ENCODE measurements at regions not wholly inside any gene's neighbourhood (a gene's known extent, or its start where the extent isn't known, plus 50 kb on each side); places are given as distances from the start of the nearest gene placed in this dataset.

DNA sequence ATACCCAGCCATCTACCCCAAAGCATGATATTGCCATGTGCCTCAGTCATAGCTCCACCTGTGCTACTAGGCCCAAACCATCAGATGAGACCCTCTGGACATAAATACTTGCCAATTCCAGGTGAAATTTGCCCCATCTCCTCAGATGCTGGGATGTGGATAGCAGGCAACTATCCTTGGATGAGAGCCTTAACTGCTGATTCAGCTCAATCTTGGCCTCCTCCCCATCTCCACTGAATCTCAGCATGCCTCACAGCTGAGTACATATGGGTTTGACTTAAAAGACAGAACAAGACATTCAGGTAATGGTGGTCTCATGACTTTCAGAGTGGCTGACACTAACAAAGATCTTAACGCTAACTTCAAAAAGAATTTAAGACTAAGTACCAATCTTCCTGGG, 50.8 kb upstream of the KLHL13 start:
- DNase-seq, result no peak

GRCh38 chrX:118171356-118171755, 54.7 kb upstream of the KLHL13 start:
- no peak for DNase-seq

GRCh38 chrX:118174516-118175098, 58.0 kb upstream of the KLHL13 start:
- no peak for DNase-seq

DNA sequence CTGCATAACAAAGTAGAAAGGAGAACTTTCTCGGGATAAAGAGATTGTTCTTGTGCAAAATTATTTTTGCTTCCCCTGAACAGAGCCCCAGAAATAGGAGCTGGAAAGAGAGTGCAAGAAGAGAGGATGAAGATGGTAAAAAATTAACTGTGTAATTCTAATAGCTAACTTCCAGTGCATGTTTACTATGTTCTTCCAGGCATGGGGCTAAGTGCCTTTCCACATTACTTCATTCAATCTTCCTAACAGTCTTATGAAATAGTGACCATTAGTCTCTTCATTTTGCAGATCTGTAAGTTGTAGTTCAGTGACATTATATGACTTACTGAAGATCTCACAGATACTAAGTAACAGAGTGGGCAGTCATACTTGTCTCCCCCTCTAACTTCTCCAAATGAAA, 61.1 kb upstream of the KLHL13 start:
- DNase-seq, result no peak

DNA sequence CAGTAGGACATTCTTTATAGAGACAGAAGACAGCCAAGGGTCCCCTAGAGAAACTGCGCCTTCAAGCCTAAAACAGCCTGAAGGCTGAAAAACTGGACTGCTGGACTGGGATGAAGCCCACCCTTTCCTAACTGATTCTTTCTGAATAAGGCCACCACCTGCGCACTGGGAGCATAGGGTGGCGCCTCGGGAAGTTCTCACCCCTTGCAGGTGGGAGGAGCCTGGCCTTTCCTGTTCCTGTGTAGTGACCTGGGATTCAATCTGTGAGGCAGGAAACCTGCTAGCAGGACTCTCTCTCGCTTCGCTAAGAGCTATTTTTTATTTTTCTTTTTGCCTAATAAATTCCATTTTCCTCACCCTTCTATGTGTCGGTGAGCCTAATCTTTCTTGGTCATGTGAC, 61.8 kb upstream of the KLHL13 start:
- DNase-seq, result no peak

- DNase-seq, result no peak
Measured at GRCh38 chrX:118179161-118179560, 62.6 kb upstream of the KLHL13 start.

DNA sequence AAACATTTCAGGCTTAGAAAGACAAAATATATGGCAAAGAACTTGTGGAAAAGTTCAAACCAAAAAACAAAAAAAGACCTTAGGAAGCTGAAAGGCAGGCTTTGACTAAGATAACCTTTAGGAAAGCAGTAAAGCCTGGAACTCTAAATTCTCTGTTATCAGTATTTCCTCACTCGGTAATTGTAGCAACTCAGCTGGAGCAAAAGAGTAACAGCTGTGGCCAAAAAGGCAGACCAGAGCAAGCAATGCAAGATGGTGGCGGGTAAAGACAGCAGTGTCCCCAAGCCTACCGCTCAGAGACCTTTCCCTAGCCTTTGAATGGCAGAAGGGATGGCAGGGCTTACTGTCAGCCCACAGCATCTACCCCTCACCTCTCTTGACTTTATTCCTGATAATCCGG, 63.1 kb upstream of the KLHL13 start:
- DNase-seq, result no peak

- DNase-seq, result no peak
Measured at GRCh38 chrX:118181030-118181429, 64.4 kb upstream of the KLHL13 start.

- no peak for DNase-seq
Measured at GRCh38 chrX:118182025-118182424, 65.4 kb upstream of the KLHL13 start.

GRCh38 chrX:118182681-118183080, 66.1 kb upstream of the KLHL13 start:
- DNase-seq, result no peak

DNA sequence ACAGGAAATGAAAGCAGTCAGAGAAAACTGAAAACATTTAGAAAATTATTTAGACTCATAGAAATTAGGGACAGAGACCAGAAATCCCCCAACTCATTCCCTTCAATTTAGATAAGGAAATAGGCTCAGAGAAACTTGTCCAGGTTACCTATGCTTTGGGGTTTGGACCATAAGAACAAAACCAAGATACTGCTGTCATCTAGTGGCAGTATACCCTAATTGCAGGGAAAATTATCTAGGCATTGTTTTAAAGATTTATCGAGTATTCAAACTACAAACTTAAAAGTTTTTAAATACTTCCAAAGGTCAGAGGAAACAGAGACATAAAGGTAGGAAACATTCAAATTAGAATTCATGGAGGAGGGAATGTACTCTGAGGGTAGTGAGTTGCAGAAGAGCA, 67.0 kb upstream of the KLHL13 start:
- DNase-seq, result no peak

DNA sequence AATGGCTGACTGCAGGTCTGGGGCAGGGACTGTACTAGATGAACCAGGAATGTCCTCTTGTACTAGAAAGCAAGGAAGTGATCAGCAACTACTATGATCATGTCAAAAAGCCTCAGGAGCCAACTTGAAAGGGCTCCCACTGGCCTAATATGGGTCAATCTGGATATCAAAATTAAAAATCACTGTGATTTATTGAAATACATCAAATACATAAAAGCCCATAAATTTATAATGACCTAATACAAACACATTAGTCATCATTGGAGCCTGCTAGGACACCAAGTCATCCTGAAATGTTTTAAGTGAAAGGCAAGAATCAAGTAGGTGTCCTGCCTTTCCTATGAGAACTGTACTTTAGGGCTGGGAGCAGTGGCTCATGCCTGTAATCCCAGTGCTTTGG, 70.5 kb upstream of the KLHL13 start:
- DNase-seq, result no peak

DNA sequence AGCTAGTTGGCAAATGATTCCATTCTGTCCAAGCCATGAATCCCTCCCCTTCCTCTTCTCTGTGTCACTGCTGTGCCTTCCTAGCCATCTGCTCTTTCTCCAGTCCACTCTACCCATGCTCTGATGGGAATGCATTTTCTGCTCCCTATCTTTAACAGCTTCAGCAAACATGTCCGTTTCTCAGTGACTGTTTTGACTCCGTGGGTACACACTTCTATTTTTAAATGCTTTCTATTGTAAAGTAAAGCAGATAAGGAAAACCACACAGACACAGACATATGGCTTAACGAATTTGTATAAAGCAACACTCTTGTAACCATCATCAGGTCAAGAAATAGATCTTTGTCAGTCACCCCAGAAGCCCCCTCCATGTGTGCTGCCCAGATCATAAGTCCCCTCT, 72.4 kb upstream of the KLHL13 start:
- DNase-seq, result peak; percentile 5

GRCh38 chrX:118189628-118190027, 73.0 kb upstream of the KLHL13 start:
- DNase-seq, result peak; percentile 53

DNA sequence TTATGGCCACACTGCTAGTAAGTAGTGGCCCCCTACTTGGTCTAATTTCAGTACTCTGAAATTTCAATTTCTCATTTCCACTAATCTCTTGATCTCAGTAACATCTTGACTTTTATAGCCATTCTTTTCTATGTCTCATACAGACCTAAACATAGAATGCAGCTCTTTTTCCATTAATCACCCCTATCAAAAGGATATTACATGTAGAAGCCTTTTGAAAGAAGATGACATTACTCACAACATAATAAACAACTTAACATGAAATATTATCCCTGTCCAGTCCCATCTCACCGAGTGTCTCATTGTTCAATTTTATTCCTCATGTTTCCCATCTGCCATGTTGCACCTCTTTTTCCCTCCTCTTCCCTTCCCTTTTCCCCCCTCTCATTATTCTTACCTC, 81.1 kb upstream of the KLHL13 start:
- DNase-seq, result no peak

GRCh38 chrX:118198577-118198976, 82.0 kb upstream of the KLHL13 start:
- DNase-seq, result no peak

DNA sequence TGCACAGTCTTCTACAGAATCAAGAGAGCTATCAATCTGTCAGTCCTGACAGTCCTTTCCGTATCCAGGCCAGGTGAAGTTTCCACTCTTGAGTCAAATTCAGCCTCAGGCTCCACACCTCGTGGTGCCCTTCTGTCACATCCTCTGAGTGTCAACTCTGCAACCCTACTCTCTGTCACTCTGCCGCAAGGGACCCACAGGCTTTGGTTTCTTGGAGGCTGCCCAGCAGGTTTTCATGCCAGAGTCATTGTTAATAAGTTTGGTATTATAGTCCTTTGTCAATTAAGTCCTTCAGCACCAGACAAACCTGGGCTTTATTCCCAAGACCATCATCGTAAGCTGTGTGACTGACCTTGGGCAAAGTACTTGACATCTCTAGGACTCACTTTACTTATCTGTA, 83.4 kb upstream of the KLHL13 start:
- DNase-seq, result no peak

DNA sequence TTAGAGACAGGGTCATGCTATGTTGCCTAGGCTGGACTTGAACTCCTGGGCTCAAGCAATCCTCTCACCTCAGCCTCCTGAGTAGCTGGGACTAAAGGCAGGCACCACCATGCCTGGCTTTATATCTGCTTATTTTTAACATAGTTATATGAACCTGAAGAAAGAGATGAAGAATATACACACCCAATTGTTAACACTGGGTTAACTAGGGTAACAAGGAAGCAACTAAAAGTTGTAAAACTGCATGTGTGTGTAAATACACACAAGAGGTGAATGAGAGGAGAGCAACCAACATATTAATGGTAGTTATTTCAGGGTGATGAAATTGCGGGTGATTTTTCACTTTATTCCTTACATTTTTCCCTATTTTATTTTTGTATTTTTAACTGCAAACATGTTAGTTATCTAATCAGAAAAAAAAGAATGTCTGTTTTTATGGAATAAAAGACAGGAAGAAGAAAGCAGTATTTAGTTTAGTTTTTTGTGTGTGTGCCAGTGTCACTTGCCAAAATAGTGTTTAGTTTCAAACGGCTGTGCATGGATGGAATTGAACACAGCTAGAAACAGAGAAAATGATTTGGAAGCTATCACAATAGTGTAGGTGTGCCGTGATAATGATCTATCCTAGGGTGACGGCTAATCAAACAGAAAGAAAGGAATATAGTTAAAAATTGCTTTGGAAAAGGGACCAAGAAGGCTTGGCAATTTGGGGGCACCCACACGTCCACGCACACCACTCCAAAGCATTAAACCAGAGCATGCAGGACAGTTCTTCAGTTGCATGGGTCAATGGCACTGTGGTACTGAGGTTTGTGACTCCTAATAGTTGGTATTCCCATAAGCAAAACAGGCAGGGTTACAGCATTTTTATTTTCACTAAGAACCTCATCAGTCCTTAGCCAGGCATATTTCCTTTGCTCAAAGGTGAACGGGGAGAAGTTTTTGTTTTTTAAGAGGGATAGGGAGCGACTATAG, 89.1 kb upstream of the KLHL13 start:
- no peak for DNase-seq

DNA sequence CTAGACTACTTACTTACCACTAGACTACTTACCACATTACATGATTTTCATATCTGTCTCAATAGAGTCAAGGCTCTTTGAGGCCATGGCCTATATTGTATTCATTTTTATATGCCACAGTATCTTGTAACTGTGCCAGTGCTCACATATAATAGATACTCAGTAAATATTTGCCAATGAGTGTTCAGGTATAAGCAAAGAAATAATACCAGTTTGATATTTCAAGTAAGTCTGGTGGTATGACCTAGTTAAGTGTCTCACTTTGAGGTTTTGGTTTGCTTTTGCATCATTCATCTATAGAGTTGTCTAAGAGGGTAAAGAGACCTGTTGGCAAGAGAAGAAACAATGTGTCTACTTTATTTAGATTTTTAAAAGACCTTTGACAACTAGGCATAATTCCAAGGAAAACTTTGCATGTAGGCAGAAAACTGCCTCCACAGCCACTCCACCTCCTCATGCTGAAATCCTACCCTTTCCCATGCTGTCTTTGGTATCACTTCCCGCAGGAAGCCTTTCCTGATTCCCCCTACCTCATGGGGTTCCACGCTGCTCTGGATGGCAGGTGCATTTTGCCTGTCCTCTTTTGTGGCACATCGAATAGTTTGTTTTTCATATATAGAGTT, 91.3 kb upstream of the KLHL13 start:
- DNase-seq, result peak; percentile 20

DNA sequence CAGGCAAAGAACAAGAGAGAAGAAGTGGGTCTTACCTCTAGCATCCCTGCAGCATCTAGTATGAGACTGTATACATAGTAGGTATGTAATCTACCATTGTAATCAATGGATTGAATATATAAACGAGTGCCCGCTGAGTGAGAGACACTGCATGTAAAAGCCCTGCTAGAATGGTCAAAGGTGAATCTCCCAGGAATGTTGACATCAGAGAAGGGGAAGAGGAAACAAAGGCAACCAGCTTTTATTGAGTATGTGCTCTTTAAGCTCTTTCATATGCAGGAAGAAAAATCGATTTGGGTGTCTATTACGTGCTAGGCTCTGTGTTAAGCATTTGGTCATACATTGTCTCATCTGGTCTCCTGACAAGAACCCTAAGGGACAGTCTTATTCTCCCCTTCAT, 91.9 kb upstream of the KLHL13 start:
- DNase-seq, result peak; percentile 4

GRCh38 chrX:118211891-118212816, 95.5 kb upstream of the KLHL13 start:
- no peak for DNase-seq

DNA sequence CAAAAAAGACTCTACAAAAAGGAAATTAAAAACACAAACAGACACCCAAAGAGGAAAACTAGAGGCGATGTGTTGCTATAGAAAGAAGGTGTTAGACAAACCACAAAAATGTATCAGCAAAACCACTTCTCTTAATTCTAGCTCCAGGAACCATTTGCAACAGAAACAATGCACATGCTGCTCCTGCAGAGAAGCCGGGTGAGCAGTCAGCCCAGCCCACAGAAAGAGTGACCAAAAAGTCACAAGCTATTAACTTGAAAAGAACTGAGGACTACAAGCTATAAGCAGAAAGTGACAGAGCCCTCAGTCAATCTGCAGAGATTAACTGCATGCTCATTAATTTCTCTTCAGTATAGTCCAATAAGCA, 96.2 kb upstream of the KLHL13 start:
- no peak for DNase-seq

DNA sequence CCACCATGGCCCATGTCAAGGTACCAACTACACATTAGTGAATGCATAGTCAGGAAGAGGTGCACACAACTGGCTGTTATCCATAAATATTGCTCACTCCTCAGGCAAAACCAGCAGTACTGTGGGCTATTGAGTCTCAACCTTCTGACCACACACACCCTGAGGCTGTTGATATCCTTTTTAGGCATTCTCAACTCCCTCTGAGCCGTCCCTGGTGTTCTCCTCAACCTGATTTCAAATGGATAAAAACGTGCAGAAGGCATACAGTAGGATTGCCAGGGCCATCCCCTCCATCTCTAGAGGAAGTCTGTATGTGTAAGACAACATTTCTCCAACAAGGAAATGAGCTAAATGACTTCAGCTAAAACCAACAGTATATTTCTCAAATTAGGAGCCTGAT, 98.7 kb upstream of the KLHL13 start:
- DNase-seq, result peak; percentile 3
